ENCODE measurements at regions not wholly inside any gene's neighbourhood (a gene's known extent, or its start where the extent isn't known, plus 50 kb on each side); places are given as distances from the start of the nearest gene placed in this dataset.
"Not testable (repeated sequence)": the region's sequence is repeated elsewhere in the genome, so short reads cannot be mapped to it uniquely, and the experiment has no call there.

DNA sequence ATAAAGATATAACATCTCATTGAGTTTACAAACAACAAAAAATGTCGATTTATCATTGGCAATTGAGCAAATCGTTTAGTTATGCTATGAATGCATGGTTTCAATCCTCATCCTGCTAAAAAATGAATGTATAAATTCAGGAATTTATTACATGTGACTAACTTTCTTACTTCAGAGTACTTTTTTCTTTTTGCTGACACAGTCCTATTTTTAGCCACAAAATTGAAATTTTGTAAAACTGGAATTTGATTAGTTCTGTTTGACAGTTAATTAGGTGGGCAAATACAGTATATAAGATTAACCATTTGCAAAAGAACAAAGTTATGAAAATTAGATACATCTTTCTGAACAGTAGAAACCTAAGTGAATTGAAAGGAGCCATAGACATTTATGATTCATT, 925.0 kb upstream of the CHORDC1 start:
- in situ Hi-C loops (cut with HindIII; ENCODE audit: low pct_unique_long_range_greater_than_20kb, low sequenced_read_pairs) = no loop called here
- no peak for DNase-seq (ENCODE audit: low read depth)

GRCh38 chr11:91141655-91142054, 918.8 kb upstream of the CHORDC1 start:
- in situ Hi-C loops (cut with HindIII; ENCODE audit: low pct_unique_long_range_greater_than_20kb, low sequenced_read_pairs) = no loop called here
- no peak for DNase-seq (ENCODE audit: low read depth)

- in situ Hi-C loops (cut with HindIII; ENCODE audit: low pct_unique_long_range_greater_than_20kb, low sequenced_read_pairs) = no loop called here
- DNase-seq (ENCODE audit: low read depth) = no peak
These were observed 913.8 kb upstream of the CHORDC1 start for GRCh38 chr11:91136631-91137030.

DNA sequence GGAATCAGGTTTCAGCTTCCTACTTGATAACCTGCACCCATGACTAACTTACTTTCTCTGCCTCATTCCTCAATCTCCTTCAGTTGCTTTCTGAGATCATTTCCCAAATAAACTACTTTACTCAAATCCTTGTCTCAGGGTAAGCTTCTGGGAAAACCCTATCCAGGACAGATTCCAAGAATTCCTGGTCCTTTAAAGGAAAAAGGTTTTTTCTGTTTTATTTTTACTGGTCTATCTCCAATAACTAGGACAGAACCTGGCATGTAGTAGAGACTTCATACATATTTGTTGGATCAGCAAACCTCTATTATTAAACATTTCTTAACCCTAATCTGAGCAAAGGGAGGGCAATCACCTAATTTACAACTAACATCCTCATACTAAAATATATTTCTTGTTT, 910.5 kb upstream of the CHORDC1 start:
- in situ Hi-C loops (cut with HindIII; ENCODE audit: low pct_unique_long_range_greater_than_20kb, low sequenced_read_pairs) = no loop called here
- no peak for DNase-seq (ENCODE audit: low read depth)

- DNase-seq (ENCODE audit: low read depth) = no peak
- in situ Hi-C loops (cut with HindIII; ENCODE audit: low pct_unique_long_range_greater_than_20kb, low sequenced_read_pairs) = no loop called here
These were observed 906.7 kb upstream of the CHORDC1 start for GRCh38 chr11:91129596-91129995.

DNA sequence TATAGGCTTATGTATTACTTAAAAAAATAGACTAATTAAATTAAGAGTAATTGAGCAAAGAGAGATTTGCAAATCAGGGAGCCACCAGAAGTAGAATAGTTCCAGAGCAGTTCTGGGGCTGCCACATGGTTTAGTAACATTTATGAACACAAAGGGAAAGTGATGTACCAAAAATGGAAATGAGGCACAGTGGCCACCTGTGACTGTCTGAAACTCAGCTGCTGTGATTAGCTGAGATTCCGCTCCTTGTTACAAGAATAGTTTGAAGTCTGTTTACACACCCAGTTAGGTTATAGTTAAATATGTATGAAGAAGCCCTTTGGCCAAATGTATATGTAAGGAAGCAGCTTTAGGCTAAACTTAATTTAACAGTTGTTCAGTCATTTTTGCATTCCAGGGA, 901.5 kb upstream of the CHORDC1 start:
- no peak for DNase-seq (ENCODE audit: low read depth)
- in situ Hi-C loops (cut with HindIII; ENCODE audit: low pct_unique_long_range_greater_than_20kb, low sequenced_read_pairs) = no loop called here

- in situ Hi-C loops (cut with HindIII; ENCODE audit: low pct_unique_long_range_greater_than_20kb, low sequenced_read_pairs) = no loop called here
- DNase-seq (ENCODE audit: low read depth) = no peak
These were observed 892.3 kb upstream of the CHORDC1 start for GRCh38 chr11:91115116-91115515.

- DNase-seq (ENCODE audit: low read depth) = no peak
- in situ Hi-C loops (cut with HindIII; ENCODE audit: low pct_unique_long_range_greater_than_20kb, low sequenced_read_pairs) = no loop called here
These were observed 881.4 kb upstream of the CHORDC1 start for GRCh38 chr11:91104237-91104636.

GRCh38 chr11:91100427-91100826, 877.6 kb upstream of the CHORDC1 start:
- no peak for DNase-seq (ENCODE audit: low read depth)
- in situ Hi-C loops (cut with HindIII; ENCODE audit: low pct_unique_long_range_greater_than_20kb, low sequenced_read_pairs) = no loop called here

GRCh38 chr11:91097083-91097482, 874.2 kb upstream of the CHORDC1 start:
- no peak for DNase-seq (ENCODE audit: low read depth)
- in situ Hi-C loops (cut with HindIII; ENCODE audit: low pct_unique_long_range_greater_than_20kb, low sequenced_read_pairs) = no loop called here

- in situ Hi-C loops (cut with HindIII; ENCODE audit: low pct_unique_long_range_greater_than_20kb, low sequenced_read_pairs) = no loop called here
- DNase-seq (ENCODE audit: low read depth) = no peak
These were observed 870.3 kb upstream of the CHORDC1 start for GRCh38 chr11:91093141-91093540.

DNA sequence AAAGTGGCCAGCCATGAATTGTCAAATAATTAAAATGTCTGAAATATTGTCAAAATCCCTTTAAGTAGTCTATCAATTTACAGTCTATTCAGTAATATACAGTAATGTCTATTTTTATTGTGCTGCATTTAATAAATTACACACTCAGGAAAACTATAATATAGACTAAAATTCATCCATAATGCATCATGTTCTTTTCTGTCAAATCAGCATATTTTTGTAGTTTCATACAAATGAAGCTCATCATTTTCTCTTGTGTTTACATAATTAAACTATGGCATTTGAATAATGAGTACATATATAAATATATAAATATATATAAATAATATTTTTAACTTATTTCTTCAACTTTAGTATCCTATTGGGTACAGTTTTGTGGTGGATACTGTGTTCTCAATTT, 868.7 kb upstream of the CHORDC1 start:
- in situ Hi-C loops (cut with HindIII; ENCODE audit: low pct_unique_long_range_greater_than_20kb, low sequenced_read_pairs) = no loop called here

DNA sequence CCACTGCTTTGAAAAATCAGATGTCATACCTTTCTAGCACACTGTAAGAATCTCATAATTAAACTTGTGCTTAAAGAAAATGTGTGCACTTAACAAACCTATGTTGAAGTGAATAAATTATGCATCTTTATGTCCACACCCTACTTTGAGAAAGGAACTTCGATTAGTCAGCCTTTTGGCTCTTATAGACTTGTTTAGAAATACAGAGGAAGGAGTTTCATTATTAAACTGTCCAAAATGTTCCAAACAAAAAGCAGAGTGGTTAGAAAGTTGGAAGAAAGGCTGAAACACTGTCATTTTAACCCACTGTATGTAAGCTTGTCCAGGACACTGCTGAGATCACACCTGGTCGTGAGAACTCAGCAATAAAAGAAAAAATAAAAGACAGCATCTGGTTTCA, 863.2 kb upstream of the CHORDC1 start:
- DNase-seq (ENCODE audit: low read depth) = no peak
- in situ Hi-C loops (cut with HindIII; ENCODE audit: low pct_unique_long_range_greater_than_20kb, low sequenced_read_pairs) = no loop called here

More for the DNA sequence above, 868.7 kb upstream of the CHORDC1 start:
- no peak for DNase-seq (ENCODE audit: low read depth)

- no peak for DNase-seq (ENCODE audit: low read depth)
- in situ Hi-C loops (cut with HindIII; ENCODE audit: low pct_unique_long_range_greater_than_20kb, low sequenced_read_pairs) = no loop called here
These were observed 859.4 kb upstream of the CHORDC1 start for GRCh38 chr11:91082255-91082654.

- in situ Hi-C loops (cut with HindIII; ENCODE audit: low pct_unique_long_range_greater_than_20kb, low sequenced_read_pairs) = no loop called here
- no peak for DNase-seq (ENCODE audit: low read depth)
These were observed 858.7 kb upstream of the CHORDC1 start for GRCh38 chr11:91081440-91082043.

DNA sequence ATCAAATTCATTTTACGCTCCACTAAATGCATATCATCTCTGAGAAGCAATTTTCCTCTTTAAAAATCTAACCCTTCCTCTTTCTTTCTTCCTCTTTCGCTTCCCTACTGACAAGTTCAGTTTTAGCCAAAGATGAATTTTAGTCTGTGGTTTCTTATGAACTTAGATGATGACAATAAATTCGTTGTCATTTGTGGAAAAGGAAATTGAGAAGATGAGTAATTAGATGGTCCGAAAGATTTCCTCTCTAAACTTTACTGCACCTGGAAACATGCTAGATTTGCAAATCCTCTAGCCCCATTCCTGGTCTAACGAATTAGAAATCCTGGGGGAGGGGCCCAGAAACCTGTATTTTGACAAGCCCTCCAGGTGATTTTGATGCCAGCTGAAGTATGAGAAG, 855.4 kb upstream of the CHORDC1 start:
- in situ Hi-C loops (cut with HindIII; ENCODE audit: low pct_unique_long_range_greater_than_20kb, low sequenced_read_pairs) = no loop called here
- no peak for DNase-seq (ENCODE audit: low read depth)

- no peak for DNase-seq (ENCODE audit: low read depth)
- in situ Hi-C loops (cut with HindIII; ENCODE audit: low pct_unique_long_range_greater_than_20kb, low sequenced_read_pairs) = no loop called here
These were observed 852.3 kb upstream of the CHORDC1 start for GRCh38 chr11:91075032-91075695.

DNA sequence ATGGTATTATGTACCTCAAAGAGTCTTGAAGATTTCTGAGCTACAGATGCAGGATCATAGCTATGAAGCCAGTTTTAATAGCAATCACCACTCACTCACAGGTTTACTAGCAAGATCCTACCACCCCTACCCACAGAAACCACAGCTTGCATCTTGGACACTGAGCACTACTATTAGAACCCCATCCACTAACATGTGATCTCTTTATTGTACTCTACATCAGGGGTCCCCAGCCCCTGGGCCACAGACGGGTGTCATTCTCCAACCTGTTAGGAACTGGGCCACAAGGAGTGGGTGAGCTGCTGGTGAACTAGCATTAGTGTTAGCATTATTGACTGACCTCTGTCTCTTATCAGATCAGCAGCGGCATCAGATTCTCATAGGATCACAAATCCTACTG, 844.8 kb upstream of the CHORDC1 start:
- in situ Hi-C loops (cut with HindIII; ENCODE audit: low pct_unique_long_range_greater_than_20kb, low sequenced_read_pairs) = no loop called here
- no peak for DNase-seq (ENCODE audit: low read depth)

DNA sequence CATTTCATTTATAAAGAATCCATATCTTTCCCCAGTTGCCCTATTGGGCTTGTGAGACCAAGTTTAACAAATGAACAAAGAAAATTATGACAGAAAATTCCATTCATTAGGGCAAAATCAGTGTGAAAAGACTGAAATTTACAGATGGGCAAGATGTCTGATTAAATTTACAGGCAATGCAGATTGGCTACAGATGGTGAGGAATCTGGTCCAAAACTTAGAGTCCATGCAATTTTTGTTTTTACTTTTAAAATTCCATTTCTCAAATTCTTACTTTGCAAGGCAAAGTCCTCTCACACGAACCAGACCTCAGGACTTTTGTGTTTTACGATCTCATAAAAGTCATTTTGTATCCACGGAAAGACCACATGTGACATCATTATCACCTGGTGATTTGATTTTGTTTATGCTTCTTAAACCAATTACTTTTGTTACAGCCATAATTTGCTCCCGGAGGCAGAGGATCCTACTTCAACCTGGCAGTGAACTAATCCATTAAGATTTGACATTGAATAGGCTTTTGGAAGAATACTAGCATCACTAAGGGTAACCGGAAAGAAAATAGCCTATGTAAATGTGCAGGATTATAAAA, 843.7 kb upstream of the CHORDC1 start:
- in situ Hi-C loops (cut with HindIII; ENCODE audit: low pct_unique_long_range_greater_than_20kb, low sequenced_read_pairs) = no loop called here

DNA sequence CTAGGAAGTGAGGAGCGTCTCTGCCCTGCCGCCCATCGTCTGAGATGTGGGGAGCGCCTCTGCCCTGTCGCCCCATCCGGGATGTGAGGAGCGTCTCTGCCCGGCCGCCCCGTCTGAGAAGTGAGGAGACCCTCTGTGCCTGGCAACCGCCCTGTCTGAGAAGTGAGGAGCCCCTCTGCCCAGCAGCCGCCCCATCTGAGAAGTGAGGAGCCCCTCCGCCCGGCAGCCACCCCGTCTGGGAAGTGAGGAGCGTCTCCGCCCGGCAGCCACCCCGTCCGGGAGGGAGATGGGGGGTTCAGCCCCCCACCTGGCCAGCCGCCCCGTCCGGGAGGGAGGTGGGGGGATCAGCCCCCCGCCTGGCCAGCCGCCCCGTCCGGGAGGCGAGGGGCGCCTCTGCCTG, 840.5 kb upstream of the CHORDC1 start:
- in situ Hi-C loops (cut with HindIII; ENCODE audit: low pct_unique_long_range_greater_than_20kb, low sequenced_read_pairs); DNase-seq (ENCODE audit: low read depth): not testable (repeated sequence)

More for the DNA sequence above, 843.7 kb upstream of the CHORDC1 start:
- no peak for DNase-seq (ENCODE audit: low read depth)

All from Caki2 (cell line).